LNCaP clone FGC (cell line): ENCODE measurements at regions not wholly inside any gene's neighbourhood (a gene's known extent, or its start where the extent isn't known, plus 50 kb on each side); places are given as distances from the start of the nearest gene placed in this dataset.

Source experiments
- DNase-seq: peaks from one replicate; pipeline ENCODE4 v3.0.0-alpha.2; 2011; ENCODE audit warnings: low read depth
- H3K4me3 ChIP-seq: 2 replicates; pipeline ENCODE4 v1.5.1; 2011; ENCODE audit warnings: mild to moderate bottlenecking, low read depth, low read length, control low read depth
- TF ChIP-seq, protein P1 (sequence below): IDR thresholded peaks from 2 replicates; pipeline ENCODE4 v1.5.1; 2012; ENCODE audit warnings: mild to moderate bottlenecking; ENCODE audit not compliant: control insufficient read depth, insufficient read depth; ENCODE audit errors: extremely low read depth

GRCh38 chr1:168631671-168632400 is 55.4 kb downstream of the XCL1 start:
- no peak for DNase-seq
- TF ChIP-seq, protein P1, sequence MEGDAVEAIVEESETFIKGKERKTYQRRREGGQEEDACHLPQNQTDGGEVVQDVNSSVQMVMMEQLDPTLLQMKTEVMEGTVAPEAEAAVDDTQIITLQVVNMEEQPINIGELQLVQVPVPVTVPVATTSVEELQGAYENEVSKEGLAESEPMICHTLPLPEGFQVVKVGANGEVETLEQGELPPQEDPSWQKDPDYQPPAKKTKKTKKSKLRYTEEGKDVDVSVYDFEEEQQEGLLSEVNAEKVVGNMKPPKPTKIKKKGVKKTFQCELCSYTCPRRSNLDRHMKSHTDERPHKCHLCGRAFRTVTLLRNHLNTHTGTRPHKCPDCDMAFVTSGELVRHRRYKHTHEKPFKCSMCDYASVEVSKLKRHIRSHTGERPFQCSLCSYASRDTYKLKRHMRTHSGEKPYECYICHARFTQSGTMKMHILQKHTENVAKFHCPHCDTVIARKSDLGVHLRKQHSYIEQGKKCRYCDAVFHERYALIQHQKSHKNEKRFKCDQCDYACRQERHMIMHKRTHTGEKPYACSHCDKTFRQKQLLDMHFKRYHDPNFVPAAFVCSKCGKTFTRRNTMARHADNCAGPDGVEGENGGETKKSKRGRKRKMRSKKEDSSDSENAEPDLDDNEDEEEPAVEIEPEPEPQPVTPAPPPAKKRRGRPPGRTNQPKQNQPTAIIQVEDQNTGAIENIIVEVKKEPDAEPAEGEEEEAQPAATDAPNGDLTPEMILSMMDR: no peak
- H3K4me3 ChIP-seq: no peak overlapping the region

DNA sequence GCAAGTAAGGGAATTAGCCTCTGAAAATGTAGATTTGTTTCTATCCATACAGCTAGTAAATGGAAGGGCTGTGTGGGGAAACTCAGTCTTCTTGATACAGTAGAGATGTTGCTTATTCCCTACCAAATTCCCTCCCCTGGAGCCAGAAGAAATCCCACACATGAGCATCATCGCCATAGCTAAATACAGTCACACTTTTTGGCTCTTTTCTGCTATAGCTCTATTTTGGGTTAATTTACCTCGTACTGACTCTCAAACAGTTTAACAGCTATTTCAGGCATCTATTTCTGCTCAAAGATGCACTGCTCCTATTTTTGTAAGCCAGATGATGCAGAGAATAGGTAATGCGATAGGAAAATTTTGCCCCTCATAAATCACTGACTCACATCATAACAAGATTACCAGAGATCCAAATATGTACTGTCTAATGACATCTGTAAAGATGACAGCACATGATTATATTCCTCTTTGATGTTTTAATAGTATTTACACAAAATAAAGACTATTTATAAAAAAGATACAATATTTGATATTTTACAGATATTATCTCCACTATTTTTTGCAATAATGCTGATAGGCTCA is 58.6 kb downstream of the XCL1 start:
- TF ChIP-seq, protein P1: no peak
- DNase-seq: no peak
- no peak overlapping the region for H3K4me3 ChIP-seq

GRCh38 chr1:168636200-168636599 is 59.8 kb downstream of the XCL1 start:
- DNase-seq: no peak
- H3K4me3 ChIP-seq: no peak overlapping the region
- TF ChIP-seq, protein P1: peak; percentile 43; the same call in 1 of the 2 replicates

- TF ChIP-seq, protein P1: no peak
- H3K4me3 ChIP-seq: no peak overlapping the region
- no peak for DNase-seq
These were observed 60.3 kb downstream of the XCL1 start for GRCh38 chr1:168636642-168637111.

DNA sequence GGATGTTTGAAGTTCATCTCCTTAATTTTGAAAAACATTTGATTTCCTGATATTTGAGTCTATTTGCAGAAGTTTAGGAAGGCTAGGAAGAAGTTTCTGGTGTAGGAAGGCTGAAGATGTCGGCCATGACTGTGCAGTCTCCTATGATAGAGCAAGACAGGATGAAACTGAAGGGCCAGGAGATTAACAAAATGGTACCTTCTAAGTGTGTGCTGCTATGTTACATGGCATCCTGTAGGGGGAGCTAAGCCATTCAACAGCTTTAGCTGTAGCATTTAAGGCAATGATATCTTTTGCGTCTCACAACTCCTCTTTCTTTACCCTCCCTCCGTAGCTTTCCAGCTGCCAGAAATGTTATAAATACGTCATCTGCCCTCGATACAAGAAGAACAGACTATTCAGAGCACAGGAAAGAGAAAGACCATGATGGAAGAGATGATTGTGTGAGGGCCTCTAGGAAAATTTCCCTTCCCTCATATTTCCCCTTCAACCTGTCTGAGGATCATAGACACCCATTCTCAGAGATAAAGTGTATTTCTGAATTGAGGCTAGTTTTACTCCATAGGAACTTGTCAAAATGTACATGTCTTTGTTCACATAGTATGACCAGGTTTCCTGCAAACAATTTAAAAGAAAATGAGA is 61.1 kb downstream of the XCL1 start:
- no peak overlapping the region for H3K4me3 ChIP-seq
- TF ChIP-seq, protein P1: peak; percentile 38
- no peak for DNase-seq

GRCh38 chr1:168638884-168639283 is 62.5 kb downstream of the XCL1 start:
- H3K4me3 ChIP-seq: no peak overlapping the region
- DNase-seq: no peak
- TF ChIP-seq, protein P1: no peak

- no peak overlapping the region for H3K4me3 ChIP-seq
- TF ChIP-seq, protein P1: no peak
- no peak for DNase-seq
These were observed 63.8 kb downstream of the XCL1 start for GRCh38 chr1:168640182-168640581.
